ENCODE measurements at regions not wholly inside any gene's neighbourhood (a gene's known extent, or its start where the extent isn't known, plus 50 kb on each side); places are given as distances from the start of the nearest gene placed in this dataset.

GRCh38 chr3:190790185-190790584, 72.3 kb downstream of the GMNC start:
- no peak for DNase-seq (ENCODE audit: low spot score)
- H3K4me3 ChIP-seq (ENCODE audit: severe bottlenecking): no peak overlapping the region
- no peaks in the 10 kb centered on the region for H3K27me3 ChIP-seq (ENCODE audit: insufficient read depth, poor library complexity, severe bottlenecking)
- no peak for TF ChIP-seq CTCF (IDR thresholded peaks at IDR 0.05; ENCODE audit: poor library complexity, severe bottlenecking)
- no peaks in the 10 kb centered on the region for H3K36me3 ChIP-seq (ENCODE audit: low read depth)
- no peak for ATAC-seq (ENCODE audit: low read depth)
- H3K4me1 ChIP-seq (ENCODE audit: insufficient read depth, poor library complexity, severe bottlenecking): no peaks in the 10 kb centered on the region
- no peaks in the 10 kb centered on the region for H3K9me3 ChIP-seq (ENCODE audit: severe bottlenecking)
- no peak overlapping the region for H3K27ac ChIP-seq (ENCODE audit: poor library complexity, severe bottlenecking)

GRCh38 chr3:190786898-190787297, 75.6 kb downstream of the GMNC start:
- H3K4me3 ChIP-seq (ENCODE audit: severe bottlenecking): no peak overlapping the region
- no peak for TF ChIP-seq CTCF (IDR thresholded peaks at IDR 0.05; ENCODE audit: poor library complexity, severe bottlenecking)
- no peaks in the 10 kb centered on the region for H3K36me3 ChIP-seq (ENCODE audit: low read depth)
- no peaks in the 10 kb centered on the region for H3K27me3 ChIP-seq (ENCODE audit: insufficient read depth, poor library complexity, severe bottlenecking)
- no peaks in the 10 kb centered on the region for H3K9me3 ChIP-seq (ENCODE audit: severe bottlenecking)
- H3K27ac ChIP-seq (ENCODE audit: poor library complexity, severe bottlenecking): no peak overlapping the region
- H3K4me1 ChIP-seq (ENCODE audit: insufficient read depth, poor library complexity, severe bottlenecking): no peaks in the 10 kb centered on the region
- ATAC-seq (ENCODE audit: low read depth) (peak; percentile 14; the same call in 1 of the 3 replicates), DNase-seq (ENCODE audit: low spot score) (no peak)

- Histone ChIP-seq H3K9me3 (ENCODE audit: severe bottlenecking) (no peaks in the 10 kb centered on the region), H3K4me3 (ENCODE audit: severe bottlenecking) (no peak overlapping the region), H3K4me1 (ENCODE audit: insufficient read depth, poor library complexity, severe bottlenecking) (no peaks in the 10 kb centered on the region), H3K27me3 (ENCODE audit: insufficient read depth, poor library complexity, severe bottlenecking) (no peaks in the 10 kb centered on the region), H3K27ac (ENCODE audit: poor library complexity, severe bottlenecking) (no peak overlapping the region), H3K36me3 (ENCODE audit: low read depth) (no peaks in the 10 kb centered on the region)
- DNase-seq (ENCODE audit: low spot score): no peak
- no peak for ATAC-seq (ENCODE audit: low read depth)
- TF ChIP-seq CTCF (IDR thresholded peaks at IDR 0.05; ENCODE audit: poor library complexity, severe bottlenecking): no peak
Observed at GRCh38 chr3:190785047-190785446, 77.4 kb downstream of the GMNC start.

GRCh38 chr3:190780524-190780923, 82.0 kb downstream of the GMNC start:
- TF ChIP-seq CTCF (IDR thresholded peaks at IDR 0.05; ENCODE audit: poor library complexity, severe bottlenecking): no peak
- ATAC-seq (ENCODE audit: low read depth): no peak
- Histone ChIP-seq H3K36me3 (ENCODE audit: low read depth) (no peaks in the 10 kb centered on the region), H3K4me1 (ENCODE audit: insufficient read depth, poor library complexity, severe bottlenecking) (no peaks in the 10 kb centered on the region), H3K27me3 (ENCODE audit: insufficient read depth, poor library complexity, severe bottlenecking) (no peaks in the 10 kb centered on the region), H3K9me3 (ENCODE audit: severe bottlenecking) (no peaks in the 10 kb centered on the region), H3K4me3 (ENCODE audit: severe bottlenecking) (no peak overlapping the region), H3K27ac (ENCODE audit: poor library complexity, severe bottlenecking) (no peak overlapping the region)
- DNase-seq (ENCODE audit: low spot score): no peak

GRCh38 chr3:190774633-190775032, 87.9 kb downstream of the GMNC start:
- TF ChIP-seq CTCF (IDR thresholded peaks at IDR 0.05; ENCODE audit: poor library complexity, severe bottlenecking): no peak
- no peaks in the 10 kb centered on the region for H3K27me3 ChIP-seq (ENCODE audit: insufficient read depth, poor library complexity, severe bottlenecking)
- H3K4me1 ChIP-seq (ENCODE audit: insufficient read depth, poor library complexity, severe bottlenecking): no peaks in the 10 kb centered on the region
- DNase-seq (ENCODE audit: low spot score) (no peak), ATAC-seq (ENCODE audit: low read depth) (no peak)
- H3K4me3 ChIP-seq (ENCODE audit: severe bottlenecking): no peak overlapping the region
- no peaks in the 10 kb centered on the region for H3K9me3 ChIP-seq (ENCODE audit: severe bottlenecking)
- no peak overlapping the region for H3K27ac ChIP-seq (ENCODE audit: poor library complexity, severe bottlenecking)
- no peaks in the 10 kb centered on the region for H3K36me3 ChIP-seq (ENCODE audit: low read depth)
